ENCODE measurements at regions not wholly inside any gene's neighbourhood (a gene's known extent, or its start where the extent isn't known, plus 50 kb on each side); places are given as distances from the start of the nearest gene placed in this dataset.

- no peak for DNase-seq
Measured at GRCh38 chr5:89520771-89521170, 637.8 kb upstream of the MEF2C start.

- no peak for DNase-seq
Measured at GRCh38 chr5:89513299-89514044, 630.5 kb upstream of the MEF2C start.

GRCh38 chr5:89504051-89504450, 621.1 kb upstream of the MEF2C start:
- DNase-seq = no peak

GRCh38 chr5:89499787-89500186, 616.8 kb upstream of the MEF2C start:
- no peak for DNase-seq

GRCh38 chr5:89498699-89499098, 615.7 kb upstream of the MEF2C start:
- DNase-seq = no peak

GRCh38 chr5:89493414-89493813, 610.4 kb upstream of the MEF2C start:
- DNase-seq = no peak

- no peak for DNase-seq
Measured at GRCh38 chr5:89484962-89485361, 602.0 kb upstream of the MEF2C start.

GRCh38 chr5:89480406-89481007, 597.5 kb upstream of the MEF2C start:
- DNase-seq = peak in 1 of 2 donors; percentile 8

GRCh38 chr5:89478851-89479250, 595.9 kb upstream of the MEF2C start:
- DNase-seq = no peak

GRCh38 chr5:89473196-89473595, 590.2 kb upstream of the MEF2C start:
- DNase-seq = no peak

GRCh38 chr5:89471541-89471940, 588.6 kb upstream of the MEF2C start:
- DNase-seq = no peak

GRCh38 chr5:89471115-89471514, 588.1 kb upstream of the MEF2C start:
- DNase-seq = no peak

GRCh38 chr5:89470658-89471057, 587.7 kb upstream of the MEF2C start:
- no peak for DNase-seq

- DNase-seq = no peak
Measured at GRCh38 chr5:89458332-89458656, 575.3 kb upstream of the MEF2C start.

- DNase-seq = peak in 1 of 2 donors; percentile 12
Measured at GRCh38 chr5:89457411-89458331, 574.7 kb upstream of the MEF2C start.

GRCh38 chr5:89452081-89452480, 569.1 kb upstream of the MEF2C start:
- no peak for DNase-seq

- DNase-seq = no peak
Measured at GRCh38 chr5:89451263-89451662, 568.3 kb upstream of the MEF2C start.

GRCh38 chr5:89450149-89450538, 567.2 kb upstream of the MEF2C start:
- DNase-seq = no peak

- DNase-seq = no peak
Measured at GRCh38 chr5:89449392-89450148, 566.6 kb upstream of the MEF2C start.

- no peak for DNase-seq
Measured at GRCh38 chr5:89447027-89447426, 564.0 kb upstream of the MEF2C start.

- no peak for DNase-seq
Measured at GRCh38 chr5:89445106-89445745, 562.2 kb upstream of the MEF2C start.

GRCh38 chr5:89444088-89444487, 561.1 kb upstream of the MEF2C start:
- DNase-seq = peak; percentile 26 to 51

GRCh38 chr5:89443508-89443907, 560.5 kb upstream of the MEF2C start:
- no peak for DNase-seq
